Stimulated activated CD4-positive, alpha-beta T cell treated with anti-CD3 and anti-CD28 coated beads, Interleukin-15, amount 100 ng/mL, for 48 hours (primary cell): ENCODE measurements at regions not wholly inside any gene's neighbourhood (a gene's known extent, or its start where the extent isn't known, plus 50 kb on each side); places are given as distances from the start of the nearest gene placed in this dataset.

Experiments
- DNase-seq, 2 donors: peaks; one replicate each; pipeline ENCODE4 v3.0.0-alpha.2; 2020; ENCODE audit warnings: low read depth in 2 of 2

- DNase-seq = no peak
Observed at GRCh38 chr19:31979362-31979761, 366.0 kb upstream of the ZNF507 start.

GRCh38 chr19:31979949-31980670 is 365.3 kb upstream of the ZNF507 start:
- DNase-seq = no peak

GRCh38 chr19:31980796-31981195 is 364.6 kb upstream of the ZNF507 start:
- no peak for DNase-seq

GRCh38 chr19:31981545-31981944 is 363.9 kb upstream of the ZNF507 start:
- DNase-seq = no peak

- DNase-seq = no peak
Observed at GRCh38 chr19:31983647-31984046, 361.8 kb upstream of the ZNF507 start.

GRCh38 chr19:31985001-31985605 is 360.3 kb upstream of the ZNF507 start:
- DNase-seq = no peak

- DNase-seq = no peak
Observed at GRCh38 chr19:31986951-31987350, 358.5 kb upstream of the ZNF507 start.

GRCh38 chr19:31988256-31988655 is 357.2 kb upstream of the ZNF507 start:
- no peak for DNase-seq

GRCh38 chr19:31991984-31992655 is 353.3 kb upstream of the ZNF507 start:
- no peak for DNase-seq

GRCh38 chr19:31992750-31993149 is 352.7 kb upstream of the ZNF507 start:
- no peak for DNase-seq

GRCh38 chr19:31995546-31995945 is 349.9 kb upstream of the ZNF507 start:
- DNase-seq = no peak

GRCh38 chr19:32010071-32010470 is 335.3 kb upstream of the ZNF507 start:
- DNase-seq = no peak

- no peak for DNase-seq
Observed at GRCh38 chr19:32012206-32012605, 333.2 kb upstream of the ZNF507 start.

GRCh38 chr19:32012886-32013631 is 332.4 kb upstream of the ZNF507 start:
- no peak for DNase-seq

- no peak for DNase-seq
Observed at GRCh38 chr19:32017176-32017953, 328.0 kb upstream of the ZNF507 start.

- DNase-seq = no peak
Observed at GRCh38 chr19:32018014-32018413, 327.4 kb upstream of the ZNF507 start.

GRCh38 chr19:32020538-32020937 is 324.9 kb upstream of the ZNF507 start:
- DNase-seq = no peak

- DNase-seq = no peak
Observed at GRCh38 chr19:32022044-32022640, 323.3 kb upstream of the ZNF507 start.

GRCh38 chr19:32022731-32023563 is 322.5 kb upstream of the ZNF507 start:
- DNase-seq = no peak

- DNase-seq = no peak
Observed at GRCh38 chr19:32023564-32023832, 321.9 kb upstream of the ZNF507 start.

- no peak for DNase-seq
Observed at GRCh38 chr19:32029235-32029634, 316.2 kb upstream of the ZNF507 start.
